ENCODE measurements at regions not wholly inside any gene's neighbourhood (a gene's known extent, or its start where the extent isn't known, plus 50 kb on each side); places are given as distances from the start of the nearest gene placed in this dataset.

GRCh38 chr15:95226835-95227234 is 995.5 kb downstream of the MCTP2 start:
- TF ChIP-seq, protein P1, sequence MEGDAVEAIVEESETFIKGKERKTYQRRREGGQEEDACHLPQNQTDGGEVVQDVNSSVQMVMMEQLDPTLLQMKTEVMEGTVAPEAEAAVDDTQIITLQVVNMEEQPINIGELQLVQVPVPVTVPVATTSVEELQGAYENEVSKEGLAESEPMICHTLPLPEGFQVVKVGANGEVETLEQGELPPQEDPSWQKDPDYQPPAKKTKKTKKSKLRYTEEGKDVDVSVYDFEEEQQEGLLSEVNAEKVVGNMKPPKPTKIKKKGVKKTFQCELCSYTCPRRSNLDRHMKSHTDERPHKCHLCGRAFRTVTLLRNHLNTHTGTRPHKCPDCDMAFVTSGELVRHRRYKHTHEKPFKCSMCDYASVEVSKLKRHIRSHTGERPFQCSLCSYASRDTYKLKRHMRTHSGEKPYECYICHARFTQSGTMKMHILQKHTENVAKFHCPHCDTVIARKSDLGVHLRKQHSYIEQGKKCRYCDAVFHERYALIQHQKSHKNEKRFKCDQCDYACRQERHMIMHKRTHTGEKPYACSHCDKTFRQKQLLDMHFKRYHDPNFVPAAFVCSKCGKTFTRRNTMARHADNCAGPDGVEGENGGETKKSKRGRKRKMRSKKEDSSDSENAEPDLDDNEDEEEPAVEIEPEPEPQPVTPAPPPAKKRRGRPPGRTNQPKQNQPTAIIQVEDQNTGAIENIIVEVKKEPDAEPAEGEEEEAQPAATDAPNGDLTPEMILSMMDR (IDR thresholded peaks at IDR 0.05; ENCODE audit: low read length): no peak
- TF ChIP-seq EZH2 (IDR thresholded peaks at IDR 0.05; ENCODE audit: borderline replicate concordance, low read length): no peak
